Vagina (tissue), 2 donors: ENCODE measurements at regions not wholly inside any gene's neighbourhood (a gene's known extent, or its start where the extent isn't known, plus 50 kb on each side); places are given as distances from the start of the nearest gene placed in this dataset.

ENCODE experiments used
- CTCF ChIP-seq, 3 experiments: fragments of 450-650 bp in 2 of 3; fragments of 200-600 bp in 1 of 3; sonication (generic) in 1 of 3; IDR thresholded peaks; one replicate each; pipeline ENCODE4 v1.5.1; 2017 to 2019; ENCODE audit warnings: antibody characterized with exemption in 3 of 3, mild to moderate bottlenecking in 2 of 3, moderate library complexity in 2 of 3
- POLR2AphosphoS5 ChIP-seq, 2 donors: sonication (generic); formaldehyde crosslinking; IDR thresholded peaks; one replicate each; pipeline ENCODE4 v1.9.0; 2017; ENCODE audit warnings: antibody characterized with exemption in 2 of 2, mild to moderate bottlenecking in 2 of 2, low read depth in 1 of 2; ENCODE audit not compliant: insufficient read depth in 1 of 2

GRCh38 chr6:40759838-40760237 lies 172.7 kb upstream of the LRFN2 start:
- no peak for TF ChIP-seq CTCF (IDR thresholded peaks at IDR 0.05)
- no peak for TF ChIP-seq POLR2AphosphoS5 (IDR thresholded peaks at IDR 0.05; ENCODE audit: insufficient read depth in 1 of 2, low read depth in 1 of 2)
